Right atrium auricular region (tissue), 2 donors: ENCODE measurements at regions not wholly inside any gene's neighbourhood (a gene's known extent, or its start where the extent isn't known, plus 50 kb on each side); places are given as distances from the start of the nearest gene placed in this dataset.

ENCODE experiments used
- DNase-seq: peaks from one replicate; pipeline ENCODE4 v3.0.0-alpha.2; 2019; ENCODE audit warnings: low spot score
- H3K27ac ChIP-seq, 2 donors: fragments of 200-600 bp; sonication (generic); 1 replicate in 1 of 2; 2 replicates in 1 of 2; pipeline ENCODE4 v1.5.1; 2016 to 2019
- H3K27me3 ChIP-seq, 2 donors: fragments of 200-600 bp; sonication (generic); one replicate each; pipeline versions ENCODE4 v1.5.1 to v1.6.0; 2017 to 2019
- H3K36me3 ChIP-seq: fragments of 200-600 bp; sonication (generic); one replicate; pipeline ENCODE4 v1.5.1; 2016
- H3K4me1 ChIP-seq, 2 donors: fragments of 200-600 bp; sonication (generic); one replicate each; pipeline versions ENCODE4 v1.5.1 to v1.6.0; 2017 to 2019
- H3K4me3 ChIP-seq, 2 donors: fragments of 200-600 bp; sonication (generic); 1 replicate in 1 of 2; 2 replicates in 1 of 2; pipeline ENCODE4 v1.5.1; 2017 to 2019; ENCODE audit warnings: mild to moderate bottlenecking in 1 of 2, moderate library complexity in 1 of 2
- H3K9me3 ChIP-seq, 2 donors: fragments of 200-600 bp; sonication (generic); one replicate each; pipeline ENCODE4 v1.5.1; 2019
- CTCF ChIP-seq, 2 donors: fragments of 200-600 bp; sonication (generic); IDR thresholded peaks; one replicate each; pipeline ENCODE4 v1.5.1; 2019; ENCODE audit warnings: antibody characterized with exemption in 2 of 2

- H3K9me3 ChIP-seq, result no peaks in the 10 kb centered on the region
- TF ChIP-seq CTCF (IDR thresholded peaks at IDR 0.05), result no peak
- H3K27me3 ChIP-seq, result no peaks in the 10 kb centered on the region
- DNase-seq, result no peak
- no peak overlapping the region for H3K27ac ChIP-seq
- no peaks in the 10 kb centered on the region for H3K36me3 ChIP-seq
- peaks cover 0 to 16% of the 10 kb centered on the region in 2 donors for H3K4me1 ChIP-seq
- no peak overlapping the region for H3K4me3 ChIP-seq
These were observed 59.7 kb upstream of the TMEM18 start for GRCh38 chr2:736939-737338.

- no peak for DNase-seq
- no peak for TF ChIP-seq CTCF (IDR thresholded peaks at IDR 0.05)
- H3K27me3 ChIP-seq, result no peaks in the 10 kb centered on the region
- H3K36me3 ChIP-seq, result no peaks in the 10 kb centered on the region
- no peak overlapping the region for H3K4me3 ChIP-seq
- no peaks in the 10 kb centered on the region for H3K9me3 ChIP-seq
- H3K4me1 ChIP-seq, result peaks cover 0 to 12% of the 10 kb centered on the region in 2 donors
- no peak overlapping the region for H3K27ac ChIP-seq
These were observed 58.5 kb upstream of the TMEM18 start for GRCh38 chr2:735670-736218.

- Histone ChIP-seq H3K4me1 (peaks cover 0 to under 1% of the 10 kb centered on the region in 2 donors), H3K27ac (no peak overlapping the region), H3K4me3 (no peak overlapping the region), H3K36me3 (no peaks in the 10 kb centered on the region), H3K27me3 (no peaks in the 10 kb centered on the region), H3K9me3 (no peaks in the 10 kb centered on the region)
- no peak for DNase-seq
- TF ChIP-seq CTCF (IDR thresholded peaks at IDR 0.05), result no peak
These were observed 57.3 kb upstream of the TMEM18 start for GRCh38 chr2:734496-734895.

- DNase-seq, result no peak
- TF ChIP-seq CTCF (IDR thresholded peaks at IDR 0.05), result no peak
- Histone ChIP-seq H3K27ac (no peak overlapping the region), H3K36me3 (no peaks in the 10 kb centered on the region), H3K4me1 (no peaks in the 10 kb centered on the region), H3K27me3 (no peaks in the 10 kb centered on the region), H3K4me3 (no peak overlapping the region), H3K9me3 (no peaks in the 10 kb centered on the region)
These were observed 56.3 kb upstream of the TMEM18 start for GRCh38 chr2:733495-733894.

- Histone ChIP-seq H3K27me3 (no peaks in the 10 kb centered on the region), H3K27ac (no peak overlapping the region), H3K4me1 (no peaks in the 10 kb centered on the region), H3K9me3 (no peaks in the 10 kb centered on the region), H3K4me3 (no peak overlapping the region), H3K36me3 (no peaks in the 10 kb centered on the region)
- no peak for DNase-seq
- TF ChIP-seq CTCF (IDR thresholded peaks at IDR 0.05), result no peak
These were observed 55.8 kb upstream of the TMEM18 start for GRCh38 chr2:733001-733400.

- H3K36me3 ChIP-seq, result no peaks in the 10 kb centered on the region
- no peak overlapping the region for H3K4me3 ChIP-seq
- no peaks in the 10 kb centered on the region for H3K4me1 ChIP-seq
- TF ChIP-seq CTCF (IDR thresholded peaks at IDR 0.05), result no peak
- no peak for DNase-seq
- no peaks in the 10 kb centered on the region for H3K9me3 ChIP-seq
- no peak overlapping the region for H3K27ac ChIP-seq
- H3K27me3 ChIP-seq, result no peaks in the 10 kb centered on the region
These were observed 54.5 kb upstream of the TMEM18 start for GRCh38 chr2:731711-732110.
